GM21381 (cell line): ENCODE measurements at regions not wholly inside any gene's neighbourhood (a gene's known extent, or its start where the extent isn't known, plus 50 kb on each side); places are given as distances from the start of the nearest gene placed in this dataset.

Source experiments
- ATAC-seq: cut with Tn5 transposase; IDR thresholded peaks from one replicate; pipeline ENCODE4 v1.9.1; 2021; ENCODE audit warnings: mild to moderate bottlenecking, moderate library complexity; ENCODE audit not compliant: unreplicated experiment

GRCh38 chr1:185646202-185646683 lies 87.9 kb upstream of the HMCN1 start:
- no peak for ATAC-seq

GRCh38 chr1:185645686-185646085 lies 88.5 kb upstream of the HMCN1 start:
- no peak for ATAC-seq

- no peak for ATAC-seq
Observed at GRCh38 chr1:185645162-185645640, 89.0 kb upstream of the HMCN1 start.

GRCh38 chr1:185644531-185644930 lies 89.7 kb upstream of the HMCN1 start:
- no peak for ATAC-seq

DNA sequence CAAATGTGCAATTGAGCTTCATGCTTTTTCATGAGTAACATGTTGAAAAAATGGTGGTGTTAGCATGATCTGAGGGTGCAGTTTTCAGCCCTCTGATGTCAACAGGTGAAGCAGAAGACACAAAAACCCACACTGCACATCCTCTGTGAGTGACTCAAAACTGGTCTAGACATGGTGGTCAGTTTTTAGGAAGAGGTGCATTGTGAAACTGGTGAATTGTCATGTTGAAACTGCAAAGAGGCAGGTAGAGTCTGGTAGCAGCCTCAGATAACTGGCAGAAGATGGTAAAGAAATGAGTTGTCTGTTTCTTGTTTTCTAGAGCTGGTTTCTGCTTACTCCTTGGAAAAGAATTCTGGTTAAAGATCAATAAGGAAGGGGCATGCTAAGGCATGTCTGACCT lies 97.3 kb upstream of the HMCN1 start:
- ATAC-seq, result peak; percentile 100

DNA sequence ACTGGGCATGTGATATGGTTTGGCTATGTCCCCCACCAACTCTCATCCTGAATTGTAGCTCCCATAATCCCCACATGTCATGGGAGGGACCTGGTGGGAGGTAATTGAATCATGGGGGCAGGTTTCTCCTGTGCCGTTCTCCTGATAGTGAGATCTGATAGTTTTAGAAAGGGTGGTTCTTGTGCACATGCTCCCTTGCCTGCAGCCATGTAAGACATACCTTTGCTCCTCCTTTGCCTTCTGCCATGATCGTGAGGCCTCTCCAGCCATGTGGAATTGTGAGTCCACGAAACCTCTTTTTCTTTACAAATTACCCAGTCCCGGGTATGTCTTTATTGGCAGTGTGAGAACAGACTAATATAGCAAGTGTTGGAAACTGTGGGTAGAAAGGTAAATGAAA lies 99.5 kb upstream of the HMCN1 start:
- no peak for ATAC-seq

DNA sequence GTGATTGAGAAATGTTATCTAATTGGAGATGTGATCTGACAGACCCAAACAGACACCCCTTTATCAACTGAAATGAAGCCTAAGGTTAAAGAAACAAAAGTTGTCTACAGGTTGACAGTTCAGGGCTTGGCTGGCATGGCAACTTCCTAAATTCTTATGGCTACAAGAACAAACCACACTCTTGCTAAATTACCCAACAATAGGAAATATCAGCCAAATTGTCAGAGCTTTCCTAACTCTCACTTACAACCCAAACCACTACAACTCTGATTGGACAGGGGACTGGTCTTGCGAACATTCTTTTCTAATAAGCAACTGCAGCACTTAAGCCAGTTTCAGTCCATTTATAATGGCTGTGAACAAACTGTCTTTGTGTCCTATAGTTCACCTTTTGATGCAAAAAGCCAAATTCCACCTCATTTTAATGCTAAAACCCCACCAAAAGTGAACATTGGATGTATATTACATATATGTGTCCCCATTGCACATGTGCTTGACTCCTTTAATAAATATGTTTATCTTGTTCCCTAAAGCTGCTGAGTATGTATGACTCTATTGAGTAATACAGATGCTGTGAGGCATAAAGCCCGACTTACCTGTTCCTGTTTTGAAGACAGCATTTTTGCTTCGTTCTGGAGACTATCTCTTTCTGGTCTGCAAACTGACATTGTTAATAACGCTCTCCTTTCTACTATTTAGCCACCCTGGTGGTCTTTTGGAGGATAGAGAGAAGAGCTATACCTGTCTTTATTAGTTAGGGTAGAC lies 101.3 kb upstream of the HMCN1 start:
- ATAC-seq, result no peak

DNA sequence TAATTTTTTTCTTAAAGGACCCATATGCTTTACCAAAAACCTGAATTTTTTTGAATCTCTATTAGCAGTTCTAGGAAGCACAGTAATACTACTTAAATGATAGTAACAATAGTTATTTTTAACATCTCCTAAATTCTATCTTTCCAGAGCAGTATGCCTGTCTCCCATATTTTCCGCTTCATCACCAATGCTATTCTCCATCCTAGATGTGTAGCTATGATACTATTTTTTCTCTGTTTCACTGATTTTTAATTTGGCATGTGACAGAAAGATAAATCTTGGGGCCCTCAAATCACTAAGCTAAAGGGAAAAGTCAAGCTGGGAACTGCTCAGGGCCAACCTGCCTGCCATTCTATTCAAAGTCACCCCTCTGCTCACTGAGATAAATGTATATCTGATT lies 102.3 kb upstream of the HMCN1 start:
- no peak for ATAC-seq

GRCh38 chr1:185627761-185628501 lies 106.3 kb upstream of the HMCN1 start:
- no peak for ATAC-seq

GRCh38 chr1:185627171-185627570 lies 107.0 kb upstream of the HMCN1 start:
- no peak for ATAC-seq

DNA sequence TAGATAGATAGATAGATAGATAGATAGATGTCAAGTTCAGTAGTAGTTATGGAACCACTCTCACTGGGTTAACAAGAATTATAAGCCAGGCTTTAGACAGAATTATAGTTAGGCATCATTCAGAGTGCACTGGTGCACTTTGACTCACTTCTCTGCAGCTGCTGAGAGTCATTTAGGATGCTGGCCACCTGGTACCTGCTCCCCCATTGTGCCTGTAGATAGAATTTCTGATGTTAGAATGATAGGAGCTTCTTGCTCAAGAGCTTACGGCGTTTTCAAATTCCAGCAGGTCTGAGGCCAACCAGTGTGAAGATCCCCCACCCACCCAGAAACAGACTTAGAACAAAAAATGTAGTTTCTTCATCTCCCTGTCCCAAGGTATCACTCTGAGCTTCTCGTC lies 107.8 kb upstream of the HMCN1 start:
- ATAC-seq, result no peak

GRCh38 chr1:185610954-185611353 lies 123.2 kb upstream of the HMCN1 start:
- no peak for ATAC-seq

- peak; percentile 67 for ATAC-seq
Observed at GRCh38 chr1:185608177-185608576, 126.0 kb upstream of the HMCN1 start.

- peak; percentile 56 for ATAC-seq
Observed at GRCh38 chr1:185603158-185603557, 131.0 kb upstream of the HMCN1 start.

DNA sequence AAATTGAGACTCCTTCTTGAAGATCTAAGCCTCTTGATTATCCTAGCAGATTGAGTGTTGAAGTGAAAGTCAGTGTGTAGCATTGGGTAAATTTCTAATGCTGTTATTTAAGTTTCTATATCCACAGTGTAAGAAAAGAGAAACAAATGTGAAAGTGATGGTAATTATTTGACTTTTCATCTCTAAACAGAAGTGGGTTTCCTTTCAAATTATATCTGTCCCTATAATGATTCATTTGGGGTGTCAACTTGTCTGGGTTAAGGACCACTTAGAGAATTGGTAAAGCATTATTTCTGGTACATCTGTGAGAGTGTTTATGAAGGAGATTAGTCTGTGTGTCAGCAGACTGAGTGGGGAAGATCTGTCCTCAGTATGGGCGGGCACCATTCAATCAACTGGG lies 133.0 kb upstream of the HMCN1 start:
- peak; percentile 52 for ATAC-seq

DNA sequence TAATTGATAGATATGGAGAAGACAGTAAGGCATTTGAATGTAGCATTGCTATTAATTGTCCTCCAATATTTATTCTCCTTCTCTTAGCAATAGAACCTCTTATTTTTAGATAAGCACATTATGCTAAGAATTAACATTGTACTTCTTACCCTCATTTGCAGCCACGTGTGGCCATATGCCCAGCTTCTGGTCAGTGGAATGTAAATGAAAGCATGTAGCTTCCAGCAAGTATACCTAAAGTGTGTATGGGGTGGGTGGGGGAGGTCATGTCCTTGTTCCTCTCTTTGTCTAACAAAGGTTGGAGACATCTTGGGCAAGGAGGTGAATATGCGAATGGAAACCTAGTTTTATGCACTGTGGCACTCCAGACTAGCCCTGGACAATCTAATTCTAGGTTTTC lies 133.6 kb upstream of the HMCN1 start:
- ATAC-seq, result no peak

DNA sequence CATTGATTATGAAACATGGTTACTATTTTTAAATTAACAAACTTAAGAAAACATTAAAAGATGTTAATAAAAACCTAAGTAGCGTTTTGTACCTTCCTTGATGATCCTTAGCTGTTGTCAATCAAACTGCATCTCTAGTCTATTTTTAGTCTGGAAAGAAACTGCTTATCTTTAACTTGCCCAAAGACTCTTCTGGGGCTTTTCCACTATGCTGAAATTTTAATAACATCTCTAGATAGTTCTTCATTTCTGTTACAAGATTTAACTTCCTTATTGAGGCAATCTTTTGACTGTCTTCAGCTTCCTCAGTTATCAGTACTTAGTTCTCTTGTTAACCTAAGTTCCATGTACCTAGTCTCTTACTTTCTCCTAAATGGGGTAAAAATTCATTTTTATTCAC lies 135.9 kb upstream of the HMCN1 start:
- no peak for ATAC-seq

GRCh38 chr1:185595835-185596667 lies 138.1 kb upstream of the HMCN1 start:
- ATAC-seq, result no peak

DNA sequence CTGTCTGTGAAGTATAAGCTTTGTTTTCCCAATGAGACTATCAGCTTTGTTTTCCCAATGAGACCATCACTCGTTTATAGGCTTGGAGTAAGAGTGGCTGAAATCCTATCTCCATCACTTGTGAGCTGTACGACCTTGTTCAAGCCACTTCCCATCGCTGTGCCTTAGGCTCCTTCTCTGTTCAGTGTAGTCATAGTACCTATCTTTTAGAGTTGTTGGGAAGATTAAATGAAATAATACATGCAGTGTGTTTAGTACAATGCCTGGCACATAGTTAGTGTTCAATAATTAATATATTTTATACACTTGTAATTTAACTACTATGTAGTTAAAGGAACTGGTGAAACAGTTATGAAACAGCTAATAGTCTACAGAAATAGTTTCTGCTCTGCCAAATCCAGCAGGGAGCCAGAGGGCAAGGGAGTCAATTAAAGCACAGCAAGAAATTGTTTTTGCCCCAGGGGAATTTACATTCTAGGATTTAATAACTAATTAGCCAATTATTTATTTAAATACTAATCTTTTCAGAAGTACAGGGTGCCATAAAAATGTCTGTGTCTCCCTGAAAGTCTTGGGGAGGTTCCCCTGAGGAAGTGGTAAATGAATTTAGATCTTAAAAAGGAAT lies 139.3 kb upstream of the HMCN1 start:
- ATAC-seq, result no peak

- no peak for ATAC-seq
Observed at GRCh38 chr1:185593271-185593670, 140.9 kb upstream of the HMCN1 start.

DNA sequence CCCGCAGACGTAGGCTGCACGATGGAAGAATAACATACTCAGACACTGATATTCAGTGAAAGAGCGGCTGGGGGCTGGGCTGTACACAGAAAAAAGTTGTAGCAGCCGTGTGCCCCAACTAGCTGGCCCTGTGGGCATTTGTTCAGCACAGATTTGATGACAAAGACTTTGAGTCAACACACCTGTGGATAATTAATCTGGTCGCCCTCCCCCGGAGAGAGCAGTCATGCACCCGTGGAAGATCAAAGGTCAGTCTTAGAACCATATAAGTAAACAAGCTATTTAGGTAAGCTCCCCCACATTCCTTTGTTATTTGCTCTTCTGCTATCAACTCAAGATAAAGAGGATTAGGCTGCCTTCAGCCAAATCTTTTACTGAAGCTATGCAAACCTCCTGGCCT lies 148.4 kb upstream of the HMCN1 start:
- no peak for ATAC-seq
